HG02852 (cell line): ENCODE measurements at regions not wholly inside any gene's neighbourhood (a gene's known extent, or its start where the extent isn't known, plus 50 kb on each side); places are given as distances from the start of the nearest gene placed in this dataset.
A peak's percentile ranks its signal among the peaks of the same experiment; 100 is the strongest.
"Not testable (repeated sequence)": the region's sequence is repeated elsewhere in the genome, so short reads cannot be mapped to it uniquely, and the experiment has no call there.

ENCODE experiments used
- ATAC-seq: cut with Tn5 transposase; IDR thresholded peaks from one replicate; pipeline ENCODE4 v1.9.1; 2021; ENCODE audit warnings: mild to moderate bottlenecking, moderate library complexity; ENCODE audit not compliant: unreplicated experiment

GRCh38 chr7:149683181-149683580, 90.2 kb downstream of the ZNF467 start:
- no peak for ATAC-seq

- ATAC-seq: no peak
These were observed 91.3 kb downstream of the ZNF467 start for GRCh38 chr7:149682038-149682437.

- ATAC-seq: no peak
These were observed 92.1 kb downstream of the ZNF467 start for GRCh38 chr7:149681274-149681673.

- ATAC-seq: no peak
These were observed 92.9 kb downstream of the ZNF467 start for GRCh38 chr7:149680331-149681025.

- ATAC-seq: not testable (repeated sequence)
These were observed 98.5 kb downstream of the ZNF467 start for GRCh38 chr7:149674728-149675385.

- ATAC-seq: no peak
These were observed 100.4 kb downstream of the ZNF467 start for GRCh38 chr7:149673006-149673405.

GRCh38 chr7:149670288-149670687, 103.1 kb downstream of the ZNF467 start:
- no peak for ATAC-seq

- ATAC-seq: no peak
These were observed 104.1 kb downstream of the ZNF467 start for GRCh38 chr7:149669121-149669818.

- no peak for ATAC-seq
These were observed 106.9 kb downstream of the ZNF467 start for GRCh38 chr7:149666360-149666945.

- ATAC-seq: not testable (repeated sequence)
These were observed 107.8 kb downstream of the ZNF467 start for GRCh38 chr7:149665618-149666017.

GRCh38 chr7:149664666-149665065, 108.7 kb downstream of the ZNF467 start:
- no peak for ATAC-seq

- no peak for ATAC-seq
These were observed 109.2 kb downstream of the ZNF467 start for GRCh38 chr7:149664176-149664575.

GRCh38 chr7:149662591-149663095, 110.7 kb downstream of the ZNF467 start:
- peak; percentile 93 for ATAC-seq

- no peak for ATAC-seq
These were observed 117.6 kb downstream of the ZNF467 start for GRCh38 chr7:149655784-149656183.

GRCh38 chr7:149654588-149654987, 118.8 kb downstream of the ZNF467 start:
- ATAC-seq: no peak

GRCh38 chr7:149650190-149650589, 123.2 kb downstream of the ZNF467 start:
- not testable (repeated sequence) for ATAC-seq

- no peak for ATAC-seq
These were observed 128.6 kb downstream of the ZNF467 start for GRCh38 chr7:149644754-149645153.

- no peak for ATAC-seq
These were observed 130.8 kb downstream of the ZNF467 start for GRCh38 chr7:149642589-149642988.

GRCh38 chr7:149638566-149639320, 134.6 kb downstream of the ZNF467 start:
- ATAC-seq: no peak

GRCh38 chr7:149637911-149638565, 135.3 kb downstream of the ZNF467 start:
- ATAC-seq: no peak
